NCI-H146 (cell line): ENCODE measurements at regions not wholly inside any gene's neighbourhood (a gene's known extent, or its start where the extent isn't known, plus 50 kb on each side); places are given as distances from the start of the nearest gene placed in this dataset.

Experiments used
- DNase-seq: peaks from one replicate; lab custom pipeline; 2025; lab: John Stamatoyannopoulos, UW

- no peak for DNase-seq
Observed at GRCh38 chr14:94922595-94923239, 152.8 kb upstream of the GSC start.

GRCh38 chr14:94921882-94922585, 152.1 kb upstream of the GSC start:
- DNase-seq, result no peak

DNA sequence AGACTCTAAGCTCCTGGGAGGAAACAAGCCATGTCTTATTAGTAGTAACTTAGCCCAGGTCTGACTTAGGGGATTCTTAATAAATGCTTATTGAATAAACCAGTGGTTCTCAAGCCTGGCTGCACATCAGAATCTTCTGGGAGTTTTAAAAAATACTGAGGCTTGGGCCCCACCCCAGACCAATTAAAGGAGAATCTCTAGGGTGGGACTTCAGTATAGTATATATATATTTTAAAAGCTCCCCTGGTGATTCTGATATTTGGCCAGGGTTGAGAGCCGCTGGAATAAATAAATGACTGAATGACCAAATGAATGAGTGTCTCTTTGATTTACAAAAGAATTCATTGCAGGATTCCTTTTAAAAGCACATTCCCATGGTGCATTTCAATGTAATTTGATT, 151.5 kb upstream of the GSC start:
- no peak for DNase-seq

DNA sequence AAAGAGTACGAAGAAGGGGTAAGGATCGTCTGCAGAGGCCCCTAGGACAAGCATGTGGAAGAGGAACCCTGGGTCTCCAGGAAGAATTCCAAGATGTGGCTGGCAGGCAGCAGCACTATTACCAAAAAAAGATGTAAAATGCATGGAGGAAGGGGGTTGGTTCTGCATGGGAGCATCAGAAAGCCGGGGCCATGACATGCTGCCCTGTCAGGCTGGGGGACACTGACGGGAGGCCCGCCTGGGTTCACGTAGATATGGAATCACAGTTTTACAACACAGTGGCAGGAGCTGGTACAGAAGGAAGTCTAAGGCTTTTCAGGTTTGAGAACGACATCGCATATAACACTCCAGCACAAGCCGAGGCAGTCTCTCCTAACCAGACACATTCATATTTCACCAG, 150.0 kb upstream of the GSC start:
- DNase-seq, result no peak

DNA sequence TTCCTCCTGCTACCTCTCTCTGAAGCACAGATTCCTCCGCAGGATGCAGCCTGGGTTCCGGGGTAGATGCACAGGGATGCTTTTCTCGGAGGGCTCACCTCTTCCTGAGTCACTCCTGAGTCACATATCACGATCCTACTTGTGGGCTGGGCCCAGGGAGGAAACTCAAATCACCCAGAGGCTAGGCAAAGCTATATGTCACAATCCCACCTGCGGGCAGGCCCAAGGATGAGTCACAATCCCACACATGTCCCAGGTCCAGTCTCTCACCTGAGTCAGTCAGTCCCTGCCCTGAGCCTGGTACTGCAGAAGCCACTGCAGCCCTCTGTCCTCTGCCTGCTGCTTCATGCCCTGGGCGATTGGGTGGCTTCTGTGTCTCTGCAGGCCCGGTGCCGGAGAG, 149.0 kb upstream of the GSC start:
- no peak for DNase-seq

DNA sequence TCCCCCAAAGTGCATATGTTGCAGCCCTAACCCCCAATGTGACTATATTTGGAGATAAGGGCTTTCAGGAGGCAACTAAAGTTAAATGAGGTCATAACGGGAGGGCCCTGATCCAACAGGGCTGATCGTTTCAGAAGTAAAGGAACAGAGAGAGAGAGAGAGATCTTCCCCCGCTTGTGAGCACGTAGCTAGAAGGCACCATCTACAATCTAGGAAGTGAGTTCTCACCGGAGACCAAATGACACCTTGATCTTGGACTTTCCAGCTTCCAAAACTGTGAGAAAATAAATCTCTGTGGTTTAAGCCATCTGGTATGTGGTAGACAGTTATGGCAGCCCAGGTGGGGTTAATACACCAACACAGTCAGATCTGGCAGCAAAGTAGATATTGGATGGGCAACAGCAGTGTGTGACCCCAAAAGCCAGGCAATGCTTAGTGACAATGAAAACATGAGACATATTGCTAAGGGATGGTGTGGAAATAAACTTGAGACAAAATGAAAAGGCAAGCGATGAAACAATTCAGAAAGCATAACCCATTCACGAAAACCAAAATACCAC, 147.2 kb upstream of the GSC start:
- no peak for DNase-seq

- no peak for DNase-seq
Observed at GRCh38 chr14:94914191-94914590, 144.3 kb upstream of the GSC start.

- DNase-seq, result no peak
Observed at GRCh38 chr14:94907626-94908261, 137.8 kb upstream of the GSC start.

DNA sequence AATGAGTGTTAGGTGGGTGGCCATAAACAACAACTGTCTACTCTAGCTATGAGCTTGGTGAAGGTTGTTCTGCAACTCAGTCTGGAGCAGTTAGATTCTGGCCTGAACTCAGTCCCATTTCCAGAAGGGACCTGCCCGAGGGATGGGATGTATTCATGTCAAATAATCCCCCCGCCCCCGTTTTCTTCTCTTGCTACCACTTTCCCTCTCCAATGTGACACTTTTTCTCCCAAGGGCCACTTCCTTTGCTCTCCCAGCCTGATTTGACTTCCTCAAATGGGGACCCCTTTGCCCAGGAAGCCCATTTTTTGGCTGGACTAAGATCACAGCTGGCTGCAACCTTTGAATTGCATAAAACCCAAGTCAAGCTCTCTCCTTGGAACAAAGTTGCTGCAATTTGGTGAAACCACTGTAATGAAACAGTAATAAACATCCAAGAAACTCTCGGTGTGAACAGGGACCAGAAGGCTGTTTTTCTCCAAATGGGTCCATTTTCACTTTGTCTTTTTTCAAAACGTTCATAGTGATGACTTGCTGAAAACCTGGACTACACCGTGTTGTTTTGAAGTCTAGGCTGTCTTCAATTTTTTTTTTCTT, 137.2 kb upstream of the GSC start:
- DNase-seq, result no peak

- no peak for DNase-seq
Observed at GRCh38 chr14:94906577-94906976, 136.7 kb upstream of the GSC start.

DNA sequence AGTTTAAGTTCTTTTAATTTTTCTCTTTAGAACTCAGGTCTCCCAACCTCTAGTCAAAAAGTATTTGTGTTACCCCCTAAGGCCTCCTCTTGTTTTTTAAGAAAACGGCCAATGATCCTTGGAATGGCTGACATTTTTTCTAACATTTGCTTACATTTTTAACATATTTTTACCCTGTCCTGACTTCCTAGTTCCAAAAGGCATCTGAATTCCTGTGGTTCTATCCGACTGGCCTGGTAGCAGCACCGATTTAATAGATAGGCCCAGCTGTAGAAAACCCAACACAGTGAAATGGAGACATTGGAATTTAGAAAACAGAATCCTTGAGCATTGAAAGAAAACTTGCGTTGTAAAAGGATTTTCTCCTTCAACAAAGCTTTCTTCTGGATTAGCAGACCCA, 134.7 kb upstream of the GSC start:
- no peak for DNase-seq

DNA sequence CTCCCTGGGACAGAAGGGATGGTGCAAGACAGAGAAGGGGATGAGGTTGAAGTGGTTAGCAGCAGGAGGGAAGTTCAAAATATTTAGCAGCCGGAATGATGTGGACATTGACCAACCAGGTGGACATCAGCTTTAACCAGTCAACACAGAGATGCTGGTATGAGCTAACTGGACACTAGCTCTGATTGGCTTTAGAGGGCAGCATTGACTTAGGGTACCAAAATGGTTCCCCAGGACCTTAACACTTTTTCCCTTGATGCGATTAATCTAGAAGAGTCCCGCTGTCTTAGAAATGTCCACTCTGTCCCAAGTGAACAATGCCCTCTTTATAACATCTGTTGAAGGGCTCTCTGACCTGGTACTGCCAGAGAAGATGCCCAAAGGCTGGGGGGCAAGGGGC, 134.0 kb upstream of the GSC start:
- no peak for DNase-seq

DNA sequence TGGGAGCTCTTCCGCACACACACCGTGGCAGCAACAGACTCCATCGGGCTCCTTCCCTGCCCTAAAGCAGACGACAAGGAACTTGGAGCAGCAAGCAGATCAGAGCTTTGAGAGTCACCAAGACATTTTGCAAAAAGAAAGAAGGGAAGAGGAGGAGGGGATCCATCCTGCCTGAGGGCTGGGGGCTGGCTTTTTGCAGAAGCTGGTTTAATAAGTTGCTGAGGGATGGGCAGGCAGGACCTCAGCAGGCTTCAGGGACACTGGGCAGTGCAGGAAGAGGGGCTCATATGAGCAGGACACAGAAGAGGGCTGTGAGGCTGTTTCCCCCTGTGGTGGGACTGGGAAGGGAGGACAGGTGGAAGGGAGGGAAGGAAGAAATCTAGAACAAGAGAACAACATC, 133.4 kb upstream of the GSC start:
- no peak for DNase-seq

DNA sequence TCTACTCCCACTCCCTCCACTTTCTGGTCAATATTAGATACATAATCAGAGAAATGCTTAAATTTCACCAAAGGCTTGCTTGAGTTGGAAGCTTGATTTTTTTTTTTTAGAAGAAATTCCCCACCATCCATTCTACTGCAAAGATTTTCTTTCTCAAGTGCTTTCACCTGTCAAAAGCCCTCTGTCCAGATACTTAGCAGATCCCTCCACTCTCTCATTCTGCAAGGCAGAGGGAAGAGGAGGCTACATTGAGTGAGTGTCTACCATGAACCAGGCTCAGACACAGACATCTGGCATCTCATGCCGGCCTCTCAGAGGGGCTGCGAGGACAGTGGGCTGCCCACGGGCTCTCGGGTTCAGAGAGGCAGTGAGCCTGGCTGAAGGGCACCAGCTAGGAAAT, 127.6 kb upstream of the GSC start:
- DNase-seq, result no peak

DNA sequence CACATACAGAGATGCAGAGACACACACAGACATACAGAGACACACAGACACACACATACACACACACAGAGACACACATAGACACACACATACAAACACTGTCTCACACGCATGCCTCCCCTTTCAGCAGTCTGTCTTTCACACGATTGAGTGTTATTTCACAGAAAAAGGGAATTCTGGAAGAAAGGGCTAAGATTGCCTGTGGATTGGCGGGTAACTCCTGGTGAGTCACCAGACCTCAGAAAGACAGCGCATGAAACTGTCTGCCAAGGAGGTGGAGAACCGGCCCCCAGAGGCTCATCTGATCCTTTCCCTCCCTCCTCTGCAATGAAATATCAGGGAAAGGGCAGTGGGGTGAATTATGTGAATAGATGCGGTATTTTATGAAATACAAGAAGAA, 127.2 kb upstream of the GSC start:
- DNase-seq, result no peak

- no peak for DNase-seq
Observed at GRCh38 chr14:94893411-94894160, 123.7 kb upstream of the GSC start.

DNA sequence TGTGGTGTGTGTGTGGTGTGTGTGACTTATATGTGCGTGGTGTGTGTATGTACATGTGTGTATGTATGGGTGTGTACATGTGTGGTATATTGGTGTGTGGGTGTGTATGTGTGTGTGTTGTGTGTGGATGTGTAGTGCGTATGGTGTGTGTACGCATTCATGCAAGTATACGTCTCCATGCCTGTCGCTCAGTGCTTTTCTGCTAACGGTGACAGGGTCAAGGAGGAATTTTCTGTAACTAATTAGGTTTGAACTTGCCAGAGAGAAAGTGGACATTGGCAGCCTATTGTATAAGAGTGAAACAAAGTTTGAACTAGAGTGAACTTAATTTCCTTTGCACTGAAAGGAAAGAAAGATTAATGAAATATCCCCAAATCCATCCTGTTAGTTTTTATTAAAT, 120.9 kb upstream of the GSC start:
- no peak for DNase-seq

DNA sequence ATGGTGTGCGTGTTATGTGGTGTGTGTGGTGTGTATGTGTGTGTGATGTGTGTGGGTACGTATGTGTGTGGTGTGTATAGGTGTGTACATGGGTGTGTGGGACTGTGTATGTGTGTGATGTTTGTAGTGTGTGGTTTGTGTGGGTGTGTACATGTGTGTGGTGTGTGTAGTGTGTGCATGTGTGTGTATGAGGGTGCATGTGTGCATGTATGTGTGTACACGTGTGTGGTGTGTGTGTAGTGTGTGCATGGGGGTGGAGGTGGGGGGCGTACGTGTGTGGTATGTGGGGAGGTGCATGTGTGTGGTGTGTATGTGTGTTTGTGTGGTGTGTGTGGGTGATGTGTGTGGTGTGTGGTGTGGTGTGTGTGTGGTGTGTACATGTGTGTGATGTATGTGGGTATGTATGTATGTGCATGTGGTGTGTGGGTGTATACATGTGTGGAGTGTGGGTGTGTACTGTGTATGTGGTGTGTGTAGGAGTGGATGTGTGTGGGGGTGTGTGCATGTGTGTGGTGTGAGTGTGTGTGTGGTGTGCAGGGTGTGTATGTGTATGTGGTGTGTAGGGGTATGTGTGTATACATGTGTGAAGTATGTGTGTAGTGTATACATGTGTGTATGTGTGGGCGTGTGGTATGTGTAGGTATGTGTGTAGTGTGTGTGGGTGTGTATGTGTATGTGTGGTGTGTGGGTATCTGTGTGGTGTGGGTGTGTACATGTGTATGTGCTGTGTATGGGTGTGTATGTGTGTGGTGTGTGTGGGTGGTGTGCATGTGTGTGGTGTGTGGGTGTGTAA, 119.8 kb upstream of the GSC start:
- no peak for DNase-seq

DNA sequence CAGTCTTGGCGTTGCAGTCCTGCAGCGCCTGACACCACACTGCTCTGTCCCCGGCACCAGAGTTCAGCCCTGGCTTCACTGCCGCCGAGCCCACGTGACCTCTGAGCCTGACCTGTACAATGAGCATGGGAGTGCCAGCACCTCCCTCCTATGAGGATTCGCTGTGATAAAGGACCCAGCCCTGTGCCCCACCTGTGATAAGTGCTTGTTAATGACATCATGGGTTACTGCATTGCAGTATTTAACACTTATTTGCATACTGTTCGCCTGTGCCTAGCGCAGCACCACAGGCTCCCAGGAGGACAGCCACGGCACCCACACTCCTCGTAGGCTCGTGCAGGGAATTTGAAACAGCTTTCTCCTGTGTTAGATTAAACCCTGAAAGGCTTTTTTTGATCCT, 118.2 kb upstream of the GSC start:
- DNase-seq, result no peak

DNA sequence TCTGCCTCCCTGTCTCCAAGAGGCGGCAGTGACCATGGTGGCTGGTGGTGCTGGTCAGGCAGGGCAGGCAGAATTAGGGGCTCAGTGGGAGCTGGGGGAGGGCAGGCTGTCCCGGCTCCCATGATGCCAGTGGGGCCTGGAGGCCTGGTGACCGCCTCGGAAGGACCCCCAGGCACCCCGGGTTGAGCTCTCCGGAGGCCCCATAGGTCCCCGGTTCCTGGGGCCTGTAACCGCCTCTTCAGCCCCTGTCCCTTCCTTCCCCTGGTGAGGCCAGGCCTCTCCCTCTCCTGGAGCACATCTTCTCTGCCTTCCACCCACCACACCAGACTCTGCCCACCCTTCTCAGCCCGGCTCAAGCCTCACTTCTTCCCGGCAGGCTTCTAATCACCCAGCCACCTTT, 117.7 kb upstream of the GSC start:
- no peak for DNase-seq

DNA sequence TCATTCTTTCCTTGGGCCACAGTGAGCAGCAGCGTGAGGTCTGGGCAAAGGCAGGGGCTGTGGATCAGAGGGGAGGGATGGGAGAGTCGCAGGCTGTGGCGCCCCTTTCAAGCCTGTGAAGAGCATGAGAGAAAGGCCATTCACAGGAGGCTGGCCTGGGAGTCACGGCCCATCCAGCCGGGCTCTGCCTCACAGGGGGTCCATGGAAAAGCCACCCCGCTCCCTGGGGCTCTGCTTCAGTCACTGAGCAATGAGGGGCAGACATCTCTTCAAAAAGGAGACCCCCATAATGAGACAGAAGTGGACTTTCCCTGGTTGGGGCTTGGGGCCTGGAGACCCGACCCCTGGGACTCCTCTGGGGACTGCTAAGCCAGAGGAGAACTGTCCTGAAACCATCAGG, 117.0 kb upstream of the GSC start:
- no peak for DNase-seq
